Hepatocyte (in vitro differentiated cells): ENCODE measurements at regions not wholly inside any gene's neighbourhood (a gene's known extent, or its start where the extent isn't known, plus 50 kb on each side); places are given as distances from the start of the nearest gene placed in this dataset.
"Not testable (repeated sequence)": the region's sequence is repeated elsewhere in the genome, so short reads cannot be mapped to it uniquely, and the experiment has no call there.

Source experiments
- DNase-seq: peaks from one replicate; pipeline ENCODE4 v3.0.0-alpha.2; 2016; ENCODE audit warnings: low spot score
- H2AFZ ChIP-seq: fragments of 200-600 bp; sonication (generic); 2 replicates; pipeline ENCODE4 v1.6.0; 2016; ENCODE audit warnings: antibody characterized with exemption, mild to moderate bottlenecking
- H3K27ac ChIP-seq: fragments of 200-600 bp; sonication (generic); 2 replicates; pipeline ENCODE4 v1.5.1; 2016; ENCODE audit warnings: mild to moderate bottlenecking
- H3K27me3 ChIP-seq: fragments of 200-600 bp; sonication (generic); 2 replicates; pipeline ENCODE4 v1.6.1; 2016
- H3K36me3 ChIP-seq: fragments of 200-600 bp; sonication (generic); replicated peaks from 2 replicates; pipeline ENCODE4 v1.5.1; 2016; ENCODE audit warnings: low read depth; ENCODE audit not compliant: insufficient read depth
- H3K4me1 ChIP-seq: fragments of 200-600 bp; sonication (generic); 2 replicates; pipeline ENCODE4 v1.5.1; 2016; ENCODE audit warnings: mild to moderate bottlenecking, moderate library complexity; ENCODE audit not compliant: insufficient read depth
- H3K4me2 ChIP-seq: fragments of 200-600 bp; sonication (generic); 2 replicates; pipeline ENCODE4 v1.6.0; 2016
- H3K4me3 ChIP-seq: fragments of 200-600 bp; sonication (generic); 2 replicates; pipeline ENCODE4 v1.5.1; 2016; ENCODE audit warnings: mild to moderate bottlenecking
- H3K79me2 ChIP-seq: fragments of 200-600 bp; sonication (generic); 2 replicates; pipeline ENCODE4 v1.6.0; 2017; ENCODE audit warnings: mild to moderate bottlenecking
- H3K9me2 ChIP-seq: fragments of 200-600 bp; sonication (generic); replicated peaks from 2 replicates; pipeline ENCODE4 v1.6.0; 2017; ENCODE audit warnings: mild to moderate bottlenecking; ENCODE audit not compliant: insufficient read depth
- H3K9me3 ChIP-seq: fragments of 200-600 bp; sonication (generic); 2 replicates; pipeline ENCODE4 v1.5.1; 2016; ENCODE audit warnings: low read depth, mild to moderate bottlenecking
- H4K20me1 ChIP-seq: fragments of 200-600 bp; sonication (generic); 2 replicates; pipeline ENCODE4 v1.6.0; 2016; ENCODE audit warnings: mild to moderate bottlenecking; ENCODE audit not compliant: insufficient read depth, poor library complexity, severe bottlenecking
- CTCF ChIP-seq: fragments of 200-600 bp; sonication (generic); IDR thresholded peaks from 2 replicates; pipeline ENCODE4 v1.5.1; 2016; ENCODE audit warnings: antibody characterized with exemption, mild to moderate bottlenecking; ENCODE audit not compliant: poor library complexity
- EZH2 ChIP-seq: fragments of 200-600 bp; sonication (generic); IDR thresholded peaks from 2 replicates; pipeline ENCODE4 v1.6.1; 2016; ENCODE audit warnings: antibody characterized with exemption, mild to moderate bottlenecking, borderline replicate concordance
- EZH2phosphoT487 ChIP-seq: fragments of 200-600 bp; sonication (generic); IDR thresholded peaks from one replicate; pipeline ENCODE4 v1.6.1; 2018; ENCODE audit warnings: antibody characterized with exemption, mild to moderate bottlenecking, low read depth, moderate library complexity; ENCODE audit not compliant: unreplicated experiment, severe bottlenecking
- WGBS: methylation state at CpG from one replicate; pipeline ENCODE4 v1.1.6; 2016; ENCODE audit warnings: low lambda C conversion rate; ENCODE audit errors: missing lambda C conversion rate; 5-methylcytosine and 5-hydroxymethylcytosine counted together

- Histone ChIP-seq H3K27me3 (no peaks in the 10 kb centered on the region), H3K9me2 (no peaks in the 10 kb centered on the region), H3K36me3 (no peaks in the 10 kb centered on the region), H2AFZ (no peak overlapping the region), H4K20me1 (no peaks in the 10 kb centered on the region), H3K4me3 (no peak overlapping the region), H3K27ac (no peak overlapping the region), H3K4me2 (no peak overlapping the region), H3K79me2 (no peaks in the 10 kb centered on the region), H3K9me3 (no peaks in the 10 kb centered on the region), H3K4me1 (no peaks in the 10 kb centered on the region)
- no peak for TF ChIP-seq CTCF
- no peak for TF ChIP-seq EZH2
- no peak for TF ChIP-seq EZH2phosphoT487
- no peak for DNase-seq
Measured at GRCh38 chr11:97621282-97621681, 1231.5 kb downstream of the JRKL start.

- Histone ChIP-seq H3K27ac (no peak overlapping the region), H3K9me2 (no peaks in the 10 kb centered on the region), H3K4me1 (no peaks in the 10 kb centered on the region), H2AFZ (no peak overlapping the region), H3K9me3 (no peaks in the 10 kb centered on the region), H3K4me3 (no peak overlapping the region), H3K27me3 (no peaks in the 10 kb centered on the region), H3K79me2 (no peaks in the 10 kb centered on the region), H4K20me1 (no peaks in the 10 kb centered on the region), H3K36me3 (no peaks in the 10 kb centered on the region), H3K4me2 (no peak overlapping the region)
- WGBS = 85% methylated on average over 2 of the region's 2 CpGs
- TF ChIP-seq CTCF (no peak), EZH2phosphoT487 (no peak), EZH2 (no peak)
- no peak for DNase-seq
Measured at GRCh38 chr11:97622795-97623194, 1233.0 kb downstream of the JRKL start.

GRCh38 chr11:97636741-97637140 is 1246.9 kb downstream of the JRKL start:
- 38% methylated on average over 4 of the region's 4 CpGs for WGBS
- not testable (repeated sequence) for H3K4me3 ChIP-seq, H3K4me2 ChIP-seq, H3K27ac ChIP-seq, H3K4me1 ChIP-seq, H4K20me1 ChIP-seq, H3K9me3 ChIP-seq, H3K27me3 ChIP-seq, H3K9me2 ChIP-seq, H2AFZ ChIP-seq, DNase-seq, H3K79me2 ChIP-seq, H3K36me3 ChIP-seq

- H3K4me3 ChIP-seq = no peak overlapping the region
- H3K36me3 ChIP-seq = no peaks in the 10 kb centered on the region
- H3K9me3 ChIP-seq = no peaks in the 10 kb centered on the region
- no peak overlapping the region for H3K27ac ChIP-seq
- no peak overlapping the region for H2AFZ ChIP-seq
- no peak overlapping the region for H3K4me2 ChIP-seq
- no peaks in the 10 kb centered on the region for H4K20me1 ChIP-seq
- H3K4me1 ChIP-seq = no peaks in the 10 kb centered on the region
- H3K27me3 ChIP-seq = no peaks in the 10 kb centered on the region
- DNase-seq = no peak
- H3K79me2 ChIP-seq = no peaks in the 10 kb centered on the region
- H3K9me2 ChIP-seq = no peaks in the 10 kb centered on the region
- TF ChIP-seq CTCF (no peak), EZH2 (no peak), EZH2phosphoT487 (no peak)
Measured at GRCh38 chr11:97637701-97638100, 1247.9 kb downstream of the JRKL start.
